Thyroid gland (tissue), 4 donors: ENCODE measurements at regions not wholly inside any gene's neighbourhood (a gene's known extent, or its start where the extent isn't known, plus 50 kb on each side); places are given as distances from the start of the nearest gene placed in this dataset.

Experiments used
- DNase-seq, 2 donors: peaks; one replicate each; pipeline ENCODE4 v3.0.0-alpha.2; 2019
- H3K27ac ChIP-seq, 3 donors: fragments of 200-600 bp; sonication (generic); 1 replicate in 2 of 3; 2 replicates in 1 of 3; pipeline ENCODE4 v1.5.1; 2016 to 2019; ENCODE audit warnings: mild to moderate bottlenecking in 1 of 3, moderate library complexity in 1 of 3
- H3K27me3 ChIP-seq: fragments of 200-600 bp; sonication (generic); one replicate; pipeline ENCODE4 v1.5.1; 2019
- H3K36me3 ChIP-seq, 2 donors: fragments of 200-600 bp; sonication (generic); one replicate each; pipeline ENCODE4 v1.5.1; 2016 to 2019
- H3K4me1 ChIP-seq, 2 donors: fragments of 200-600 bp; sonication (generic); one replicate each; pipeline ENCODE4 v1.5.1; 2017 to 2019
- H3K4me3 ChIP-seq, 3 donors: fragments of 200-600 bp; sonication (generic); replicated peaks in 1 of 3; 1 replicate in 2 of 3; 2 replicates in 1 of 3; pipeline ENCODE4 v1.5.1; 2016; ENCODE audit warnings: mild to moderate bottlenecking in 1 of 3
- H3K9me3 ChIP-seq: fragments of 200-600 bp; sonication (generic); one replicate; pipeline ENCODE4 v1.5.1; 2017
- POLR2A ChIP-seq, 2 donors: fragments of 450-650 bp; IDR thresholded peaks; one replicate each; pipeline ENCODE4 v1.6.1; 2017; ENCODE audit warnings: antibody characterized with exemption in 2 of 2, mild to moderate bottlenecking in 2 of 2, moderate library complexity in 1 of 2
- WGBS, 2 donors: methylation state at CpG; one replicate each; pipeline ENCODE4 v1.1.5; 2017; 5-methylcytosine and 5-hydroxymethylcytosine counted together
- intact Hi-C: fragments of 100-400 bp; cut with DNase I; formaldehyde crosslinking; loops from one replicate; pipeline ENCODE4 v1.15.1; 2023
- TF ChIP-seq, protein P1 (sequence below), 6 experiments: fragments of 200-600 bp in 3 of 6; fragments of 450-650 bp in 3 of 6; sonication (generic) in 3 of 6; IDR thresholded peaks; one replicate each; pipeline ENCODE4 v1.5.1; 2016 to 2019; ENCODE audit warnings: antibody characterized with exemption in 6 of 6, mild to moderate bottlenecking in 2 of 6, inconsistent platforms in 1 of 6, moderate library complexity in 1 of 6

- 78% methylated on average over 1 of the region's 1 CpG for WGBS, 2 donors
- Histone ChIP-seq H3K36me3 (no peaks in the 10 kb centered on the region), H3K4me3 (no peak overlapping the region), H3K27me3 (no peaks in the 10 kb centered on the region), H3K27ac (no peak overlapping the region), H3K4me1 (no peaks in the 10 kb centered on the region), H3K9me3 (no peaks in the 10 kb centered on the region)
- no peak for DNase-seq
- TF ChIP-seq, protein P1, sequence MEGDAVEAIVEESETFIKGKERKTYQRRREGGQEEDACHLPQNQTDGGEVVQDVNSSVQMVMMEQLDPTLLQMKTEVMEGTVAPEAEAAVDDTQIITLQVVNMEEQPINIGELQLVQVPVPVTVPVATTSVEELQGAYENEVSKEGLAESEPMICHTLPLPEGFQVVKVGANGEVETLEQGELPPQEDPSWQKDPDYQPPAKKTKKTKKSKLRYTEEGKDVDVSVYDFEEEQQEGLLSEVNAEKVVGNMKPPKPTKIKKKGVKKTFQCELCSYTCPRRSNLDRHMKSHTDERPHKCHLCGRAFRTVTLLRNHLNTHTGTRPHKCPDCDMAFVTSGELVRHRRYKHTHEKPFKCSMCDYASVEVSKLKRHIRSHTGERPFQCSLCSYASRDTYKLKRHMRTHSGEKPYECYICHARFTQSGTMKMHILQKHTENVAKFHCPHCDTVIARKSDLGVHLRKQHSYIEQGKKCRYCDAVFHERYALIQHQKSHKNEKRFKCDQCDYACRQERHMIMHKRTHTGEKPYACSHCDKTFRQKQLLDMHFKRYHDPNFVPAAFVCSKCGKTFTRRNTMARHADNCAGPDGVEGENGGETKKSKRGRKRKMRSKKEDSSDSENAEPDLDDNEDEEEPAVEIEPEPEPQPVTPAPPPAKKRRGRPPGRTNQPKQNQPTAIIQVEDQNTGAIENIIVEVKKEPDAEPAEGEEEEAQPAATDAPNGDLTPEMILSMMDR (IDR thresholded peaks at IDR 0.05) = no peak
- TF ChIP-seq POLR2A (IDR thresholded peaks at IDR 0.05) = no peak
- intact Hi-C loops = no loop called here
Measured at GRCh38 chr18:40501026-40501425, 1454.0 kb upstream of the PIK3C3 start.

GRCh38 chr18:40494603-40495002, 1460.4 kb upstream of the PIK3C3 start:
- Histone ChIP-seq H3K27ac (no peak overlapping the region), H3K36me3 (no peaks in the 10 kb centered on the region), H3K9me3 (no peaks in the 10 kb centered on the region), H3K27me3 (no peaks in the 10 kb centered on the region), H3K4me1 (peaks cover 0 to under 1% of the 10 kb centered on the region in 2 donors), H3K4me3 (no peak overlapping the region)
- 86 to 90% methylated on average over 2 of the region's 2 CpGs for WGBS, 2 donors
- no peak for TF ChIP-seq POLR2A (IDR thresholded peaks at IDR 0.05)
- TF ChIP-seq, protein P1 (IDR thresholded peaks at IDR 0.05) = no peak
- DNase-seq = no peak
- intact Hi-C loops = no loop called here

DNA sequence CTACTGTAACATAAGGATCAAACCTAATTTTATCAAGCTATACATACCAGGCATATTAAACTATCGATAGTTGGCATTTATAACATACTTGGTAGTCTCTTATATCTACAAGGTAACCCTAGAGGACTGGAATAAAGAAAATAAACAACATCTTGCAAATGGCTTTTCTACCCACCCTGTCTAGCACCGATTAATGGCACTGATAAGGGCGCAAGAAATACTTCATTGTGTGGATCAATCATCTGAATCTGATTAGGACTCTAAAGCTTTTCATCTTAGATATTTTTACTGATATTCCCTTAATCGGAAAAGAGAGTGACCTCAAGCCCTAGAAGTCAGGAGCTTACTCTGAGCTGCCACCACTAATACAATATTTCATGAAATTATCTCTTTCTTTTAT, 1461.7 kb upstream of the PIK3C3 start:
- Histone ChIP-seq H3K27ac (no peak overlapping the region), H3K4me3 (no peak overlapping the region), H3K36me3 (no peaks in the 10 kb centered on the region), H3K27me3 (no peaks in the 10 kb centered on the region), H3K9me3 (no peaks in the 10 kb centered on the region), H3K4me1 (peaks cover 0 to 6% of the 10 kb centered on the region in 2 donors)
- TF ChIP-seq, protein P1 (IDR thresholded peaks at IDR 0.05) = no peak
- no peak for TF ChIP-seq POLR2A (IDR thresholded peaks at IDR 0.05)
- DNase-seq = no peak
- WGBS, 2 donors = 38 to 77% methylated on average over 4 of the region's 4 CpGs
- intact Hi-C loops = no loop called here

DNA sequence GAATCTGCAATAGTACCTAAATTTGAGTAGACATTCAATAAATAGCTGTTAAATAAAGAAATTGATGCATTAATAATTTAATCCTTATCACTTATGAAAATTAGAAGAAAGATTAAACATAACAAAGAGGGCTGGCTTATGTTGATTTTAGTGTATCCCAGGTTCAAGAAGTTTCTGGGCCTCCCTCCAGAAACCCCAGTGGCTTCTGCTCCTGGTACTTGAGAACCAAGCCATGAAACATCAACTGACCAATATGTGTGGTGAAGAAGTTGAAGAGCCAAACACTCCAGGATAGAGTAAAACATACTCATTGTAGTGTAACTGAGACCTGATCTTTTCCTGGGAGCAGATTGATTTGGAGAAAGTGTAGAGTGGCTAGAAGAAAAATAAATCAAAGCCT, 1465.7 kb upstream of the PIK3C3 start:
- no peaks in the 10 kb centered on the region for H3K27me3 ChIP-seq
- TF ChIP-seq POLR2A (IDR thresholded peaks at IDR 0.05) = no peak
- TF ChIP-seq, protein P1 (IDR thresholded peaks at IDR 0.05) = no peak
- intact Hi-C loops = no loop called here
- no peak overlapping the region for H3K27ac ChIP-seq
- peak; percentile 65 to 70 for DNase-seq
- H3K9me3 ChIP-seq = no peaks in the 10 kb centered on the region
- H3K4me3 ChIP-seq = no peak overlapping the region
- no peaks in the 10 kb centered on the region for H3K36me3 ChIP-seq
- H3K4me1 ChIP-seq = peaks cover 0 to 6% of the 10 kb centered on the region in 2 donors

GRCh38 chr18:40485318-40485717, 1469.7 kb upstream of the PIK3C3 start:
- TF ChIP-seq POLR2A (IDR thresholded peaks at IDR 0.05) = no peak
- TF ChIP-seq, protein P1 (IDR thresholded peaks at IDR 0.05) = no peak
- Histone ChIP-seq H3K27me3 (no peaks in the 10 kb centered on the region), H3K9me3 (no peaks in the 10 kb centered on the region), H3K4me3 (no peak overlapping the region), H3K36me3 (no peaks in the 10 kb centered on the region), H3K4me1 (peaks cover 0 to 6% of the 10 kb centered on the region in 2 donors), H3K27ac (no peak overlapping the region)
- DNase-seq = no peak
- intact Hi-C loops = no loop called here
